ENCODE measurements at regions not wholly inside any gene's neighbourhood (a gene's known extent, or its start where the extent isn't known, plus 50 kb on each side); places are given as distances from the start of the nearest gene placed in this dataset.

GRCh38 chr19:5231857-5232678 is 108.5 kb downstream of the PTPRS start:
- intact Hi-C loops (cut with DNase I): no loop called here
- Histone ChIP-seq H3K4me1 (no peaks in the 10 kb centered on the region), H3K27me3 (no peaks in the 10 kb centered on the region), H3K27ac (no peak overlapping the region), H3K9me3 (no peaks in the 10 kb centered on the region), H3K36me3 (peaks cover 2 to 4% of the 10 kb centered on the region in 2 donors), H3K4me3 (no peak overlapping the region)
- no peak for TF ChIP-seq CTCF (IDR thresholded peaks at IDR 0.05)
- DNase-seq (ENCODE audit: low spot score in 2 of 2): no peak

DNA sequence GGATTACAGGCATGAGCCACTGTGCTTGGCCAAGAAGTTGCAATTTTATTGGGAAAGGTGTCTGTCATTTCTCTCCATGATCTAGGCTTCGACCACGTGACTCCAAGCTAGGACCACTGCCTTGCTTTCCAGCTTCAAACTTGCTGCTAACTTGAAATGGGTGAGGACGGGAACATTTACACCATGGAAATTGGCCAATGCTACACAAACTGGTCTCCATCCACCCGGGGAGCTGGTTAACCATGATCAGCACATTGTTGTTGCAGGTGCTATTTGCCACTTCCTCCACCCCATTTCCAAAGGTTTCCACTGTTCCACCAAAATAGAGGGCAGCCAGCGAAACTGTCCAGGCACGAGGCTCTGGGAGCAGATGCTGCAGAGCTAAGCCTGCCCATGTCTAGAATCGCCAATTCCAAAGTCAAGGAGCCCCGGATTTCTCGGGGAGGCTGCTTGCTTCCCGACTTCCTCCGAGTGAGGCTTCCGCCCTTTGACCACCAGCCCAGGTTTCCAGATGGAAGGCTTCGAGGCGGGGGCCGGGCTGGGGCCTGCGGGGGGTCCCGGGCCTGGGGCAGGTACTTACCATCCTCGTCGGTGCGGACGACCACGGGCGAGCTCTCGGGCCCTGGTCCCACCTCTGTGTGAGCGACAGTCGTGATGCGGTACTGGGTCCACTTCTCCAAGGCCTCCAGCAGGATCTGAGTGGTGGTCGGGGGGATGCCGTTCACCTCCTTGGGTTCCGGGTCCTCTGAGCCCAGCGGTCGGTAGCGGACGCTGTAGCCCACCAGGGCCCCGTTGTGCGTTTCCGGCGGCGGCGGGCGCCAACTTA is 109.7 kb downstream of the PTPRS start:
- no peak for DNase-seq (ENCODE audit: low spot score in 2 of 2)
- TF ChIP-seq CTCF (IDR thresholded peaks at IDR 0.05): no peak
- Histone ChIP-seq H3K27ac (no peak overlapping the region), H3K36me3 (peaks cover 0 to 3% of the 10 kb centered on the region in 2 donors), H3K9me3 (no peaks in the 10 kb centered on the region), H3K27me3 (no peaks in the 10 kb centered on the region), H3K4me3 (no peak overlapping the region), H3K4me1 (no peaks in the 10 kb centered on the region)
- intact Hi-C loops (cut with DNase I): no loop called here

DNA sequence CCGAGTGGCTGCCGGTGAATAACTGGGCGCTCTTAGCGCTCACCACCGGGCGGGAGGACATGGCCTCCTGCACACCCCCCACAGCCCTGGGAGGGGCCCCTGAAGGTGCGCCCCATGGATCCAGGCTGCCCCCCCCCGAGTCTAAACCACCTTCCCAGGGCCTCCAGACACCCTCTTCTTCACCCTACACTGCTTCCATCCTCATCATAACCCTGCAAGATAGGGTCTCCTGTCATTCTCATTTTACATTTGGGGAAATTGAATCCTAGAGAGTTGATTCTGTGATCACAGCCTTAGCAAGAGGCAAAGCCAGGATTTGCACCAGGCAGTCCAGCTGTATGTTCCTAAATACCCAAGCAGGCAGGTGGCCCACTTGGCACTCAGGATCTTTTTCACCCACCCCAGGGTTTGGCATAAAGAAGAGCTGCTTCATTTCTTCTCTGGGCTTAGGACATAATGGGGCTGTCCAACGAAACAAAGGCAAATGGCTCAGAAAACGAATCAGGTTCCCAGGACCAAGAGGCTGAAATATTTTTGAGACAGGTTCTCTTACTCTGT is 110.8 kb downstream of the PTPRS start:
- TF ChIP-seq CTCF (IDR thresholded peaks at IDR 0.05): no peak
- no peaks in the 10 kb centered on the region for H3K9me3 ChIP-seq
- H3K4me1 ChIP-seq: no peaks in the 10 kb centered on the region
- no peaks in the 10 kb centered on the region for H3K27me3 ChIP-seq
- intact Hi-C loops (cut with DNase I): no loop called here
- no peak for DNase-seq (ENCODE audit: low spot score in 2 of 2)
- H3K4me3 ChIP-seq: peak overlapping the region in 1 of 2 donors; percentile 25
- peaks cover 4 to 9% of the 10 kb centered on the region in 2 donors for H3K36me3 ChIP-seq
- no peak overlapping the region for H3K27ac ChIP-seq

DNA sequence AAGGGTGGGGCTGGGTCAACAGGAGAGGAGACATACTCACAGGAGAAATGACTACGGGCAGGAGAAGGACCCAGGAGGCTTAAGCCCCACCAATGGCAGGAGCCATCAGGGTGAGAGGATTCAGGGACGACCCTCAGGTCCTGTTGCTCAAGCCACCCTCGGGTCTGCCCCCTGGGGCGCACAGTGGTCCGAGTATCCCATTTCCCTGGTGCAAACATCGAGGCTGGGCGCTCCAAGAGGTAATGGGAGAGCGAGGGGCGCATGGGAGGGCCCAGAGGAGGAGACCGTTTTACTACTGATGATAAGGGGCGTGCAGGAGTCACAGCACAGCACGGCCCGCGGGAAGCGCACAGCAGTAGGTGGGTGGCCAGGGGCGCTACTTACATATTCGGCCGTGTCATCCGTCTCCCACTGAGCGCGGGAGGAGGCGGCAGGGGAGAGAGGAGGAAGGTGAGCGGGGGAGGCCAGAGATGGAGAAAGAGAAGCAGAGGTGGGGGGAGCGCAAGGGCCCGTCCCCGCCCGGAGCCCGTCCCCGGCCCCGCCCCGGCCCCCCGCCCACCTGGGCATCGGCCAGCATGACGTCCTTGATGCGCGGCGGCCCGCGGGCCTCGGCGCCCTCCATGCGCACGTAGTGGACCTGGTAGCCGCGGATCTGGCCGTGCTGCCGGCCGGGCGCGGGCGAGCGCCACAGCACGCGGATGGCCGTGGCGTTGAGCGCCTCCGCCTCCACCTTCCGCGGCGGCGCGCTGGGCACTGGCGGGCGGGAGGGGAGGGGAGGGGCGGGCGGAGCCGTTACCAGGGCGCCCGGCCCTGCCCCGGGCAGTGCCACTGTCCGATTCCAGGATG is 111.5 kb downstream of the PTPRS start:
- no peaks in the 10 kb centered on the region for H3K4me1 ChIP-seq
- no peaks in the 10 kb centered on the region for H3K9me3 ChIP-seq
- intact Hi-C loops (cut with DNase I): no loop called here
- no peak for TF ChIP-seq CTCF (IDR thresholded peaks at IDR 0.05)
- no peaks in the 10 kb centered on the region for H3K27me3 ChIP-seq
- H3K27ac ChIP-seq: no peak overlapping the region
- H3K4me3 ChIP-seq: peak overlapping the region in 1 of 2 donors; percentile 25
- no peak for DNase-seq (ENCODE audit: low spot score in 2 of 2)
- H3K36me3 ChIP-seq: peaks cover 4 to 9% of the 10 kb centered on the region in 2 donors

DNA sequence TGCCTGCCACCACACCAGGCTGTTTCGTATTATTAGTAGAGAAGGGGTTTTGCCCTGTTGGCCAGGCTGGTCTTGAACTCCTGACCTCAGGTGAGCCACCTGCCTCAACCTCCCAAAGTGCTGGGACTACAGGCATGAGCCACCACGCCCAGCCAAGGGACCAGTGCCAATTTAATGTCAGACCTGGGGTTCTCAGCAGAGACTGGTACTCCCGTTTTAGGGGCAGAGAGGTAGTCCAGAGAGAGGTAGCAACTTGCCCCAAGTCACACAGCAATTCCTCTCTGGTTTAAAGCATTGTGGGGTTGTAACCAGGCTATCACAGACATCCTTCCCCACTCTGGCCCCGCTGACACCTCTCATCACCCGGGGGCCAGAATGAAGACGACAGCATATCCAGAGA is 112.1 kb downstream of the PTPRS start:
- no peaks in the 10 kb centered on the region for H3K9me3 ChIP-seq
- DNase-seq (ENCODE audit: low spot score in 2 of 2): no peak
- H3K4me3 ChIP-seq: no peak overlapping the region
- H3K27ac ChIP-seq: no peak overlapping the region
- peaks cover 4 to 9% of the 10 kb centered on the region in 2 donors for H3K36me3 ChIP-seq
- TF ChIP-seq CTCF (IDR thresholded peaks at IDR 0.05): no peak
- H3K27me3 ChIP-seq: no peaks in the 10 kb centered on the region
- intact Hi-C loops (cut with DNase I): no loop called here
- no peaks in the 10 kb centered on the region for H3K4me1 ChIP-seq

Data from ascending aorta (tissue), 2 donors.